ENCODE measurements at regions not wholly inside any gene's neighbourhood (a gene's known extent, or its start where the extent isn't known, plus 50 kb on each side); places are given as distances from the start of the nearest gene placed in this dataset.

DNA sequence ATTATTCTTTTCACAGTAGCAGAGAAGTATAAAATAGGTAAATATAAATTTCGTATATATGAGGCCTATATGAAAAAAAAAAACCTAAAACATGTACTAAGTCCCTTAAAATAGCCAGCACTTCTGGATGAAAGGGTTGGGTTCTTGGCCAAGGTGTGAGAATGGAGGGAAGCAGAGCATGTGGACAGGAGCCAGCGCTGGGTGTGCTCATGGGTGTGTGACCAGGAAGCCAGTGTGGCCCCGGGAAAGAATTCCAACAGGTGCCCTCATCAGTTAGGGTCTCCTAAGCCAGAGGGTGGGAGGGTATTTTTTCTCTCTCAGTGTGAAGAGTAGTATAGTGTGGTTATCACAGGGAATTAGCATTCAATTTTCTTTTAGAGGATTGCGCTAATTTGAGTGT, 401.9 kb upstream of the IGFBP3 start:
- TF ChIP-seq, protein P1, sequence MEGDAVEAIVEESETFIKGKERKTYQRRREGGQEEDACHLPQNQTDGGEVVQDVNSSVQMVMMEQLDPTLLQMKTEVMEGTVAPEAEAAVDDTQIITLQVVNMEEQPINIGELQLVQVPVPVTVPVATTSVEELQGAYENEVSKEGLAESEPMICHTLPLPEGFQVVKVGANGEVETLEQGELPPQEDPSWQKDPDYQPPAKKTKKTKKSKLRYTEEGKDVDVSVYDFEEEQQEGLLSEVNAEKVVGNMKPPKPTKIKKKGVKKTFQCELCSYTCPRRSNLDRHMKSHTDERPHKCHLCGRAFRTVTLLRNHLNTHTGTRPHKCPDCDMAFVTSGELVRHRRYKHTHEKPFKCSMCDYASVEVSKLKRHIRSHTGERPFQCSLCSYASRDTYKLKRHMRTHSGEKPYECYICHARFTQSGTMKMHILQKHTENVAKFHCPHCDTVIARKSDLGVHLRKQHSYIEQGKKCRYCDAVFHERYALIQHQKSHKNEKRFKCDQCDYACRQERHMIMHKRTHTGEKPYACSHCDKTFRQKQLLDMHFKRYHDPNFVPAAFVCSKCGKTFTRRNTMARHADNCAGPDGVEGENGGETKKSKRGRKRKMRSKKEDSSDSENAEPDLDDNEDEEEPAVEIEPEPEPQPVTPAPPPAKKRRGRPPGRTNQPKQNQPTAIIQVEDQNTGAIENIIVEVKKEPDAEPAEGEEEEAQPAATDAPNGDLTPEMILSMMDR (IDR thresholded peaks at IDR 0.05) = no peak
- TF ChIP-seq POLR2A (IDR thresholded peaks at IDR 0.05) = no peak
